ENCODE measurements at regions not wholly inside any gene's neighbourhood (a gene's known extent, or its start where the extent isn't known, plus 50 kb on each side); places are given as distances from the start of the nearest gene placed in this dataset.

DNA sequence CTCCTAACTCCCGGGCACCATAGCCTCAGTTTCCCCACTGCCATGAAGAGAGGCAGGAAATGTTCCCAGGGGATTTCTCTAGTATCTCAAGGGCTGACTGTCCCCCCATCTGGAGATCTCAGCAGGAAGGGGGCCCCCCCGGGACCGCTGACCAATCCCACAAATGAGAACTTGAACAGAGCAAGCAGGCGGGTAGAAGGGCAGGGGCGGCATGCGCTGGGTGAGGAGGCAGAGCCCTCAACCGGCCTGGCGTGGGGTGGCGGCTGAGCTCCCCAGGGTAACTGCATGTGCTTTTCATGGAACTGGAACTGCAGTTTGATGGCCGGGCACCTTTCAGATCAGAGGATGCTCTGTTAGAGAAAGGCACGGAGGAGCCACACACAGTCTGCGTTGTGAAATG lies 144.5 kb downstream of the CTTN start:
- TF ChIP-seq CTCF (IDR thresholded peaks at IDR 0.05) (no peak), ZFX (IDR thresholded peaks at IDR 0.05; ENCODE audit: borderline replicate concordance) (no peak)
